NOMO-1 treated with dmso at 0.1 percent for 144 hours (cell line): ENCODE measurements at regions not wholly inside any gene's neighbourhood (a gene's known extent, or its start where the extent isn't known, plus 50 kb on each side); places are given as distances from the start of the nearest gene placed in this dataset.
"Not testable (repeated sequence)": the region's sequence is repeated elsewhere in the genome, so short reads cannot be mapped to it uniquely, and the experiment has no call there.

Experiments
- DNase-seq: peaks from one replicate; lab custom pipeline; 2025; ENCODE audit not compliant: unreplicated experiment; lab: John Stamatoyannopoulos, UW

GRCh38 chr1:30575066-30575465 is 148.3 kb downstream of the MATN1 start:
- DNase-seq: no peak

DNA sequence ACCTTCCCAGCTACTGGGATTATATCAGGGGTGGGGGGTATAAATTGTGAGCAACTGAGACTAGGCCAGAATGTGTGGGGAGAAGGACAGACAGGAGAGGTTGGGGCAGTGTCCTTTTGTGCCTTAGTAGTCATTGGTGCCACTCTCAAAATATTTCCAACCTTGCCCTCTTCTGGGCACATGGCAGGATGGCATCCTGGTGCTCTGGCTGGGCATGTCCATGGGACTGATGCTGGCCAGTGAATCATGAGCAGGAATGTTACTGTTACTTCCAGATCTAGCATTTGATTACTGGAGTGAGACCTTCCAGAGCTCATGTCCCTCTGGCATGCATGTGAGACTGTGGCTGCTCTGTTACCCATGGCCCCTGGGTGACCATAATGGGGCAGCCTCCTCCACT is 151.2 kb downstream of the MATN1 start:
- DNase-seq: no peak

DNA sequence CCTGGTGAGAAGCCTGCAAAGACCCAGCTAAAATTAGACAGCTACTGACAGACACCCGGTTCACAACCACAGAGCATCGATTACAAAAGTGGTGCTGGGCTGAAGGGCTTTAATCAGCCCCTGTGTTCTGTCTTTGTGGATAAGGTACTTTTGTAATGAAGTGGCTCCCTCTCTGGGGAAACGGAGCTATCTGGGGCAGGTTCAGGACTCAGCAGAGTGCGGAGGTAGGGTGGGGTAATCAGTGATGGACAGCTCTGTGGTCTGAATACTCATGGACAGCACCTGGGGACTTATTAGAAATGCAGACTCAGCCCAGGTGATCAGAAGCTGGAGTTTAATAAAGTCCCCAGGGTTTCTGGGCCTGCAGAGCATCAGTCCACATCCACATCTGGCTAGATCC is 152.0 kb downstream of the MATN1 start:
- no peak for DNase-seq

GRCh38 chr1:30569384-30569783 is 154.0 kb downstream of the MATN1 start:
- no peak for DNase-seq

DNA sequence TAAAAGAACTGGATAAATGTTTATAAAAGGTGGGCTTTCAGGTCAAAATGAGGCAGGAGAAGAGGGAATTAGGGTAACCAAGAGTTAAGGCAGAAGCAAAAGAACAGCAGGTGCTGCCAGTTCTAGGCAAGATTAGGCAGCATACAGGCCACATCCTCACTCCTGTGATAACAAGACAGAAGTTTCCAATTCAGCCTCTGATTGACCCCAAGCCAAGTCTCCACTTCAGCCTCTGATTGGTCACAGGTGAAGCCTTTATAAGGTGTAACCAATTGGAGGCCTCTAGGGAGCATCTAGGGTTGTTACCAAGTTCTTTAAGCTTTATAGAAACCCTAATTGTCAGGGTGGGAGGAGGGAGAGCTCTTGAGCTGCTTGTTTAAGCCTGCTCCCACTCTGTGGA is 160.8 kb downstream of the MATN1 start:
- no peak for DNase-seq

DNA sequence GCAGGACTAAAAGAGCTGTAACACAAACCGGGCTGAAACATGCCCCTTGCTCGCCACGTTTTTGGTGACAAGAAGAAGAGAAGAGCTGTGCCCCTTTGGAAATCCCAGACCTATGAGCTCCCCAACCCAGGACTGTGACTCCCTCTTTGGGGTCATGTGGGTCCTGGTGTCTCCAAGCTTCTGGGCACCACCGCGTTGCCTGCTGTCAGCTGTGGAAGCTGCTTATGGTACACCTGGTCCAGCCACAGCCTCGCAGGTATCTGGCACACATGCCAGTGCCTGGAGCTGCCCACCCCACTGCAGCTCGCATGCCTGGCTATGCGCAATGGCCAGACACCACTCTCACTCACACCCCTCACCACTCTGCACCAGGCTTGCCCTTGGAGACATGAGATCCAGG is 171.8 kb downstream of the MATN1 start:
- no peak for DNase-seq

DNA sequence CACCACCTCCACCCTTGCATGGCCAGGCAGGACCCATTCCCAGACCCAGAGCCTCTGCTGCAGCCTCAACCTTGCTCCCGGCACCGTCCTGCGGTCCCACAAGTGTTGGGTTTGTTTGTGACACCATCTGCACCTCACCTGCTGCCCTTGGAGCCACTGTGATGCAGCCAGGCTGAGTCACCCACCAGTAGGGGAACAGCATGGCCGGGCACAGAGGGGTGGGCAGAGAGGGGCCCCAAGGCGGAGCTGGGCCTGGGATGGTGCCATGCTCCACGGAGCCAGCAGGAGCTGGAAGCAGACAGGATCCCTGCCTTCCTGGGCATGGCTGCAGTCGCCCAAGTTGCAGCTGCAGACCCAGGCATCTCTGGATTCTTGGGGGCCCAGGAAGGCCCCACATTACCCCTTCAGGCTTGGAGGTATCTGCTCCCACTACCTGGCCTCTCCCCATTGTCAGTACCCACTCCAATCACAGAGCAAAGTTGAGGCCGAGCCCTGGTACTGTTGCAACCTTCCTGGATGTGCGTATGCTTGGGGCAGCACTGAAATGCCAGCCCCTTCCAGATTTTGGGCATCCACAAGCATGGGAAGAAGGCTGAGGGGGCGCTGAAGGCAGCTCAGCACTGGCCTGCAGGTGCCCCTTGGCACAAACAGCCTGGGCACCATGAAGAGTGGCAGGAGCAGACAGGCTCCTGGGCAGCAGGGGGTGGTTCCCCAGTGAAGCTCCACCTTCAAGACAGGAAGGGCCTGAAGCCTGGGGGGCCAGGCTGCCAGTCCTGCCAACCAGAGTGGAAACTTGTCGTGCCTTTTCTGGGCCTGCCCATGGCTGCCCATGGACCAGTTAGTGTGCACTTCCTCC is 172.8 kb downstream of the MATN1 start:
- no peak for DNase-seq

DNA sequence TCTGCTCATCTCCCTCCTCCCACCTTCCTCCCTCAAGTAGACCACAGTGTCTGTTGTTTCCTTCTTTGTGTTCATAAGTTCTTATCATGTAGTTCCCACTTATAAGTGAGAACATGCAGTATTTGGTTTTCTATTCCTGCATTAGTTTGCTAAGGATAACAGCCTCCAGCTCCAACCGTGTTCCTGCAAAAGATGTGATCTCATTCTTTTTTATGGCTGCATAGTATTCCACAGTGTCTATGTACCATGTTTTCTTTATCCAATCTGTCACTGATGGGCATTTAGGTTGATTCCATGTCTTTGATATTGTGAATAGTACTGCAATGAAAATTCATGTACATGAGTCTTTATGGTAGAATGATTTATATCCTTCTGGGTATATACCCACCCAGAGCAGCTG is 173.5 kb downstream of the MATN1 start:
- DNase-seq: not testable (repeated sequence)

DNA sequence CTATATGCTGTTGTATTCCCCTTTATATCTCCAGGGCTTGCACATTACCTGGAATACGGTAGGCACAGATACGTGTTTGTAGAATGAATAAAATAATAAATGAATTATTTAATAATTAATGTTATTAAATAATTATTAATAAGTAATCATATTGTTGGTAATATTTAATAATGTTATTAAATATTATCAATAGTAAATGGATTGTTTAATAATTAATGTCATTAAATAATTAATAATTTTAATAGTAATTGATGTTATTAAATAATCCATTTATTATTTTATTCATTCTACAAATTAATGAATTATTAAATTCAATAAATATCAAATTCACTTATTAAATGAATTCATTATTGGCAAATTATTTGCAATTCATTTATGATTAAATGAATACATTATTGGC is 175.1 kb downstream of the MATN1 start:
- no peak for DNase-seq

DNA sequence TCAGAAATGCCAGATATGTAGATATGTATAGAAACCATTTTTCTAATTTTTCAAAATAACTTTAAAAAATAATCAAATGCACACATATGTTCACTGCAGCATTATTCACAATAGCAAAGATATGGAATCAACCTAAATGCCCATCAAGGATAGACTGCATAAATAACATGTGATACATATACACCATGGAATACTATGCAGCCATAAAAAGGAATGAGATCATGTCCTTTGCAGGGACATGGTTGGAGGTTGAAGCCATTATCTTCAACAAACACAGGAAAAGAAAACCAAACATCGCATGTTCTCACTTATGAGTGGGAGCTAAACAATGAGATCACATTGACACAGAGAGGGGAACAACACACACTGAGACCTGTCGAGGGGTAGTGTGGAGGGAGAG is 176.1 kb downstream of the MATN1 start:
- DNase-seq: not testable (repeated sequence)

GRCh38 chr1:30545365-30545764 is 178.0 kb downstream of the MATN1 start:
- DNase-seq: no peak

GRCh38 chr1:30541721-30542485 is 181.5 kb downstream of the MATN1 start:
- no peak for DNase-seq

DNA sequence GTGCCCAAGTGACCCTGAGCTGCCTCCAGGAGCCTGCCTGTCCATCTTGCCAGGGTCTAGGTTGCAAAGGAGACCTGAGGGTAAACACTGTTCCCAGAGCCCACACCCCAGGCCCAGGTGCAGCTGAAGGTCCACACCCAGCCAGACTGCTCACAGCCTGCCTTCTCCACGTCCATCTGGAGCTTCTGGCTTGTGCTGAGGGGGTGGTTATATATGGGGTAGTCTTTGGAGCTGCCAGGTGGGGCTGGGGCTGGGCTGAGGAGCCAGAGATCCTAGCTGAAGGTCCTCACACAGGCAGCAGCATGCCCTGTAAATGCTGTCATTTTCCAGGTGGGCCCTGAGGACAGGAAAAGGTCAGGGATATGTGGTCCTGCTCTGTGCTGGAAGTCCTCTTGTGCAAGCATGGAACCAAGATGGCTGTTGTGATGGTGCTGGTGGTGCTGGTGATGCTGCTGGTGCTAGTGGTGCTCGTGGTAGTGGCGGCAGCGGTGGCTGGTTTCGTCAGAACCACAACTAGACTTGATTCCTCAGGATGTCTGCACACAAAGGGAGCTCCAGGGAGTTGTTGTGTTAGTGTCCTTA is 182.7 kb downstream of the MATN1 start:
- DNase-seq: no peak

GRCh38 chr1:30539884-30540283 is 183.5 kb downstream of the MATN1 start:
- DNase-seq: no peak

GRCh38 chr1:30538993-30539867 is 184.2 kb downstream of the MATN1 start:
- DNase-seq: no peak

GRCh38 chr1:30538226-30538992 is 185.0 kb downstream of the MATN1 start:
- no peak for DNase-seq

- no peak for DNase-seq
These were observed 186.1 kb downstream of the MATN1 start for GRCh38 chr1:30537279-30537678.

- DNase-seq: no peak
These were observed 186.9 kb downstream of the MATN1 start for GRCh38 chr1:30536530-30536929.

DNA sequence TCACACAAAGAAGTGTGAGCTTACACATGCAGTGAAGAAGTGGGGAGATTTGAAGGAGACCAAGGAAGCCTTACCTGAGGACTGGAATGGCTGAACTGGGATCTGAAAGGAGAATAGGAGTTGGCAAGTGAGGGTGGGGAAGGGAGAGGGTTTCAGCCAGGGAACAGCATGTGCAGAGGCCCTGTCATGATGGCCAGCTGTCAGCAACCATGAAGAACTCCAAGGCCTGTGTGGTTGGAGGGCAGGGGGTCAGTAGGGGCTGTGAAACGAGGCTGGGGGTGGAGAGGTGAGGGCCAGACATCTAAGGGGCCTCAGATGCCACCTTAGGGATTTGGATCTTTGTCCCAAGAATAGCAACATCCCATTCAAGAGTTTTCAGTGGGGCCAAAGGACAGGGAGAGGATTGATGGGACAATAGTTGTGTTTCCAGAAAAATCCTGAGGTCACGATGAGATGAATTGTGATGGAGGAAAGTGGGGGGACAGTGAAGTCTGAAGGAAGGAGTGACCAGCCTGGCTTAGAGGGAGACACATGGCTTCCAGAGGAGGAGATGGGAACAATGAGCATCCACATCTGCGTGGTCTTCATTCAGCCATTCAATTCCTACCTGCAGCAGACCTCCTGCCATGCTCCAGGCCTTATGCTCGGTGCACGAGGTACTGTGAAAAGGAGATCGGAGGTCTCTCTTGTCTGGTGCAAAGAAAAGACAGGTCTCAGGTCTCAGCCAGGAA is 187.6 kb downstream of the MATN1 start:
- DNase-seq: no peak

- DNase-seq: no peak
These were observed 188.8 kb downstream of the MATN1 start for GRCh38 chr1:30534551-30534940.
